ENCODE measurements at regions not wholly inside any gene's neighbourhood (a gene's known extent, or its start where the extent isn't known, plus 50 kb on each side); places are given as distances from the start of the nearest gene placed in this dataset.

DNA sequence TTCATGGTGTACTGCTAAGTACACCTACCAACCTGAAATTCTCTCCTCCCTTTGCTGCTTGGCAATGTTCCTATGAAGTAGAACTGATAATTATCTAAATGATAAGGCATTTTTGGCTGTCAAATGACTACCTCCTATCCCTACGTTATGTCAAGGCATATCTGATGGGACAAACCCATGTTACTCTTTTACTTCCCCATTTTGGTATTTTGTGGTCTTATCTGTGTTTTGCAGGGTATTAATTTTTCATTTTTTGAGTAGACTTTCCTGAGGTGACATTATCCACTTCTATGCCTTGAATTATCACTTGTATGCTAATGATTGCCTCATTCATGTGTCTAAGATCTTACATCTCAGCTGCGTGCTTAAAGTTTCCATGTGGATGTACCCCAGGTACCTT lies 499.6 kb upstream of the B3GALT2 start:
- POLR2A ChIA-PET = no interaction called here
- CTCF ChIA-PET = no interaction called here
- H3K4me3 ChIP-seq (ENCODE audit: low read depth, low read length) = no peak overlapping the region
- TF ChIP-seq, protein P1, sequence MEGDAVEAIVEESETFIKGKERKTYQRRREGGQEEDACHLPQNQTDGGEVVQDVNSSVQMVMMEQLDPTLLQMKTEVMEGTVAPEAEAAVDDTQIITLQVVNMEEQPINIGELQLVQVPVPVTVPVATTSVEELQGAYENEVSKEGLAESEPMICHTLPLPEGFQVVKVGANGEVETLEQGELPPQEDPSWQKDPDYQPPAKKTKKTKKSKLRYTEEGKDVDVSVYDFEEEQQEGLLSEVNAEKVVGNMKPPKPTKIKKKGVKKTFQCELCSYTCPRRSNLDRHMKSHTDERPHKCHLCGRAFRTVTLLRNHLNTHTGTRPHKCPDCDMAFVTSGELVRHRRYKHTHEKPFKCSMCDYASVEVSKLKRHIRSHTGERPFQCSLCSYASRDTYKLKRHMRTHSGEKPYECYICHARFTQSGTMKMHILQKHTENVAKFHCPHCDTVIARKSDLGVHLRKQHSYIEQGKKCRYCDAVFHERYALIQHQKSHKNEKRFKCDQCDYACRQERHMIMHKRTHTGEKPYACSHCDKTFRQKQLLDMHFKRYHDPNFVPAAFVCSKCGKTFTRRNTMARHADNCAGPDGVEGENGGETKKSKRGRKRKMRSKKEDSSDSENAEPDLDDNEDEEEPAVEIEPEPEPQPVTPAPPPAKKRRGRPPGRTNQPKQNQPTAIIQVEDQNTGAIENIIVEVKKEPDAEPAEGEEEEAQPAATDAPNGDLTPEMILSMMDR (IDR thresholded peaks at IDR 0.05; ENCODE audit: insufficient read depth, low read length, missing control alignments) = no peak
- no peak for DNase-seq (ENCODE audit: low read depth, low spot score)

DNA sequence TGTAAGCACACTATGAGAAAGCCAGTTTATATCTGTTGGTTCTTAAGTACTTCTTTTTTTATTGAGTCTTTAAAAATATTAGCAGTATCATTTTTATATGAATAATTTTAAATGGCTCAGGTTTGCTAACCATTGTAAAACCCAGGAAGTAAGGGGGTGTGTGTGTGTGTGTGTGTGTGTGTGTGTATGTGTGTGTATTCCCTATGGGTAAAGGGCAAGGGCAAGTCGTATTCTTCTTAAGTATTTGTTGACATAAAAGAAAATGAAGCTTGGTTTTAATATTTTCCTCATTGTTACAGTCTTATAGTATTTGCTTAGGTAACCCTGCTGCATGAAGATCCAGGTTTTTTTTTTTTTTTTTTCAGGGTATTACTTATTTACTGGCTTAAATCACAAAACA lies 495.0 kb upstream of the B3GALT2 start:
- ChIA-PET POLR2A (no interaction called here), CTCF (interaction anchor here (1.0 to 1.1 kb wide), 2 partner anchors 11 to 491 kb away, joined by 3 read pairs; no protein-coding TSS in a partner anchor)
- TF ChIP-seq, protein P1 (IDR thresholded peaks at IDR 0.05; ENCODE audit: insufficient read depth, low read length, missing control alignments) = no peak
- H3K4me3 ChIP-seq (ENCODE audit: low read depth, low read length) = no peak overlapping the region
- DNase-seq (ENCODE audit: low read depth, low spot score) = no peak

DNA sequence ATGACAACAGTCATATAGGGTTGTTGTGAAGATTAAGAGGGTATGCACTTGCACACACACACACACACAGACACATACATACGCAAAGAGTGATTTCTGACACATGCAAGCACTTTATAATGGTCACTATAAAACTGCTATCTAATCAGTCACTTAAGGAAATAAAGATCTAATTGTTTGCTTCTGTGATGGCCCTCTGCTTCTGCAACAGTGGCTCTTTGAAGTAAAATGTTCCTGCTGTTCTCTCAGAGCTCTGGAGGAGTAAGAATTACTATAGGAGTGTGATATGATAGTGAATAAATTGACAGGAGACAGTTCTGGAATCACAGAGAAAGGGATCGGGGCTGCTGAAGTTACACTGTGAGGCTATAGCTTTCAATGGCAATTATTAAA lies 494.5 kb upstream of the B3GALT2 start:
- ChIA-PET POLR2A (no interaction called here), CTCF (no interaction called here)
- no peak for DNase-seq (ENCODE audit: low read depth, low spot score)
- no peak overlapping the region for H3K4me3 ChIP-seq (ENCODE audit: low read depth, low read length)
- TF ChIP-seq, protein P1 (IDR thresholded peaks at IDR 0.05; ENCODE audit: insufficient read depth, low read length, missing control alignments) = no peak

DNA sequence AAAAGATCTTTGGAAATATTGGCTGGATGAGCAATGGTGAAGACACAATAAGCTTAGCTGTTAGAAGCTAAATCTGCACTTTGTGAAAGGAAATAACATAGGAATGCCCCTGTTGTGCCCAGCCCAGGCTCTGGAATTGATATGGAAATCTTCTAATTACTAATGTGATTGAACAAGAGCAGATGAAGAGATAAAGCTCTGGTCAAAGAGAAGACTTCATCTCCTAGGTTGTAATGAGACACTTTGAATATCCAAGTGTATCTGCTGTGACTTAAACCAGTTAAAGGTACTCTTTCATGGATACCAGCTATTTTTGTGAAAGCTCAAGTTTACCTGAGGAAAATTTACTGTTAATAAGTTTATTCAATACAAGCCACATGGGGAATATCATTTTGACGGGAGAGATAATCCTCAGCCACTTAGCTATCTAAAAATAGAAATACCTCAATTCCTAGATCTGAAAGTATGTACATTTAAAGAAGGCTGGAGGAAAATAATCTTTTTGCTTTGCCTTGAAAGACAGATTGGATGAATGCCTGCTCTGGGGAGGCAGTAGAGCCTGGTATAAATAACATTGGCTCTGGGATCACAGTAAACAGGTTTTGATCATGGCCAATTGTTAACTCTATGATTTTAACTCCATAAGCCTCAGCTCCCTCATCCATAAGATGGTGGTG lies 494.0 kb upstream of the B3GALT2 start:
- H3K4me3 ChIP-seq (ENCODE audit: low read depth, low read length) = no peak overlapping the region
- TF ChIP-seq, protein P1 (IDR thresholded peaks at IDR 0.05; ENCODE audit: insufficient read depth, low read length, missing control alignments) = no peak
- no peak for DNase-seq (ENCODE audit: low read depth, low spot score)
- ChIA-PET POLR2A (no interaction called here), CTCF (no interaction called here)

DNA sequence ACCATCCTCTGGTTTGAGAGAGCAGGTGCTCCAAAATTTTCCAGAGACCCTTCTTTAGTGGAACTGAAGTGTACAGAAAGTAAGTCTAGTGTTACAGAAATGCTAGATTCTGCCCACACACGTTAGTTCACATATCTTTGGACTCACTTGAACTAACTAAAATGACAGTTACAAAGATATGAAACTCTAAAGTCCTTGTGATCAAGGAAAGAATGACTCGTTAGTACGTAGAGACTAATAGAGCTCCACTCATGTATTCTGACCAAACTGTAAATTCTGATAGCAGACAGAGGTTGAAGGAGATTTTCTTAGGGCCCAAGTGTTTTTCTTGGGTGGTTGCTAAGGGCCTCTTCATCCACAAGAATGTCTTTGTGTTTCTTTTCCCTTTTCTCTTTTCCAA lies 491.5 kb upstream of the B3GALT2 start:
- TF ChIP-seq, protein P1 (IDR thresholded peaks at IDR 0.05; ENCODE audit: insufficient read depth, low read length, missing control alignments) = no peak
- H3K4me3 ChIP-seq (ENCODE audit: low read depth, low read length) = no peak overlapping the region
- DNase-seq (ENCODE audit: low read depth, low spot score) = no peak
- ChIA-PET CTCF (no interaction called here), POLR2A (no interaction called here)

DNA sequence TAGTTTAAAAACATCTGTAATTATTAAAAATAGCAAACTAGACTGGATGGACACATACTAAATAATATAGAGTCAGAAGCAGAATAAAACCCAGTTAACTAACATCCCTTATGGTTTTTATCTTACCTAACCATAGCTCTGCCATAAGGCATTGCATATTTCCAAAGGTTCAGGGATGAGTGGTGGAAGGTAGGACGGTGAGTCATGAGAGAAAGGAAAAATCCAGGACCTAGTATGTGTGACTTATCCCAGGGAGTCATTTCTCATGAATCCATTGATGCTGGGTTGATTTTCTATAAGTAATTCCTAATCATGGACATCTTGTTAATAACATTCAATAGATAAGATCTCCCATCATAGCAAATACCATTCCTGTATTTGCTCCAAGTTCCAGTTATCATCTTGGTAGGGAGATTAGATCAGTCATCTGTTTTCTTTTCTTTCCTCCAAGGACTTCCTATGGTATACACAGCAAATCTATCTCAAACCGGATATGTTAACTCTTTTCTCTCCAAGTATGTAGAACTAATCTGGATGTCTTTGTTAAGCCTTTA lies 490.7 kb upstream of the B3GALT2 start:
- DNase-seq (ENCODE audit: low read depth, low spot score) = no peak
- ChIA-PET POLR2A (no interaction called here), CTCF (no interaction called here)
- TF ChIP-seq, protein P1 (IDR thresholded peaks at IDR 0.05; ENCODE audit: insufficient read depth, low read length, missing control alignments) = no peak
- H3K4me3 ChIP-seq (ENCODE audit: low read depth, low read length) = no peak overlapping the region

Data from AG04449 (cell line).